ENCODE measurements at regions not wholly inside any gene's neighbourhood (a gene's known extent, or its start where the extent isn't known, plus 50 kb on each side); places are given as distances from the start of the nearest gene placed in this dataset.
"Not testable (repeated sequence)": the region's sequence is repeated elsewhere in the genome, so short reads cannot be mapped to it uniquely, and the experiment has no call there.

GRCh38 chr3:159316706-159317105 is 514.9 kb downstream of the MFSD1 start:
- H3K4me1 ChIP-seq (replicated peaks in 1 of 2; ENCODE audit: control insufficient read depth in 2 of 2, insufficient read depth in 2 of 2, low read length in 2 of 2); H3K9me1 ChIP-seq (ENCODE audit: control insufficient read depth, insufficient read depth, low read length); H3K9ac ChIP-seq (ENCODE audit: insufficient read depth in 1 of 2, low read depth in 2 of 2, low read length in 2 of 2); ATAC-seq; H3K9me3 ChIP-seq (replicated peaks; ENCODE audit: control insufficient read depth, insufficient read depth, low read depth, low read length); POLR2A ChIA-PET; intact Hi-C loops (cut with micrococcal nuclease); CTCF ChIA-PET (ENCODE audit: low intra/inter-chr PET ratio); in situ Hi-C loops (cut with MboI); BruUV-seq (replicated peaks); H3K27me3 ChIP-seq (ENCODE audit: control insufficient read depth in 2 of 2, insufficient read depth in 2 of 2, low read length in 2 of 2); H3K36me3 ChIP-seq (ENCODE audit: control insufficient read depth, insufficient read depth, low read length); DNase-seq (ENCODE audit: extremely low read depth in 1 of 4, low spot score in 3 of 4); H4K20me1 ChIP-seq (replicated peaks; ENCODE audit: control insufficient read depth, insufficient read depth, low read length); H3K4me3 ChIP-seq; FAIRE-seq; H3K4me2 ChIP-seq (ENCODE audit: insufficient read depth, low read length); H2AFZ ChIP-seq (ENCODE audit: low read depth, low read length); H3K27ac ChIP-seq (ENCODE audit: extremely low read depth, low read depth, low read length); H3K79me2 ChIP-seq (ENCODE audit: control insufficient read depth, insufficient read depth, low read length): not testable (repeated sequence)
- WGBS (ENCODE audit: insufficient coverage, low coverage, missing lambda C conversion rate) = 0% methylated on average over 3 of the region's 3 CpGs

- H4K20me1 ChIP-seq (replicated peaks; ENCODE audit: control insufficient read depth, insufficient read depth, low read length) = no peaks in the 10 kb centered on the region
- in situ Hi-C loops (cut with MboI) (no loop called here), intact Hi-C loops (cut with micrococcal nuclease) (no loop called here)
- no peak for DNase-seq (ENCODE audit: extremely low read depth in 1 of 4, low spot score in 3 of 4)
- no peak overlapping the region for H3K27ac ChIP-seq (ENCODE audit: extremely low read depth, low read depth, low read length)
- H3K4me1 ChIP-seq (replicated peaks in 1 of 2; ENCODE audit: control insufficient read depth in 2 of 2, insufficient read depth in 2 of 2, low read length in 2 of 2) = no peaks in the 10 kb centered on the region
- no TSS peak for BruUV-seq (replicated peaks)
- H3K9me1 ChIP-seq (ENCODE audit: control insufficient read depth, insufficient read depth, low read length) = no peaks in the 10 kb centered on the region
- no peaks in the 10 kb centered on the region for H3K36me3 ChIP-seq (ENCODE audit: control insufficient read depth, insufficient read depth, low read length)
- ChIA-PET POLR2A (no interaction called here), CTCF (ENCODE audit: low intra/inter-chr PET ratio) (no interaction called here)
- FAIRE-seq = no peak
- no peaks in the 10 kb centered on the region for H3K9me3 ChIP-seq (replicated peaks; ENCODE audit: control insufficient read depth, insufficient read depth, low read depth, low read length)
- no peak overlapping the region for H3K9ac ChIP-seq (ENCODE audit: insufficient read depth in 1 of 2, low read depth in 2 of 2, low read length in 2 of 2)
- no peaks in the 10 kb centered on the region for H3K27me3 ChIP-seq (ENCODE audit: control insufficient read depth in 2 of 2, insufficient read depth in 2 of 2, low read length in 2 of 2)
- no peaks in the 10 kb centered on the region for H3K79me2 ChIP-seq (ENCODE audit: control insufficient read depth, insufficient read depth, low read length)
- no peak overlapping the region for H3K4me2 ChIP-seq (ENCODE audit: insufficient read depth, low read length)
- H3K4me3 ChIP-seq = no peak overlapping the region
- no peak overlapping the region for H2AFZ ChIP-seq (ENCODE audit: low read depth, low read length)
- no peak for TF ChIP-seq HBP1 (CRISPR knock-in tag; IDR thresholded peaks at IDR 0.05)
- TF ChIP-seq RNF2 (IDR thresholded peaks at IDR 0.05) = no peak
- no peak for TF ChIP-seq BCOR (IDR thresholded peaks at IDR 0.05)
- no peak for TF ChIP-seq HES1 (IDR thresholded peaks at IDR 0.05; ENCODE audit: low read depth)
- no peak for TF ChIP-seq HNRNPL (IDR thresholded peaks at IDR 0.05; ENCODE audit: low read depth, low read length)
- TF ChIP-seq MEIS2 (IDR thresholded peaks at IDR 0.05; ENCODE audit: partially characterized antibody) = no peak
- TF ChIP-seq NCOA2 (IDR thresholded peaks at IDR 0.05; ENCODE audit: partially characterized antibody in 2 of 2) = no peak
- ATAC-seq = no peak
Observed at GRCh38 chr3:159319156-159319555, 517.3 kb downstream of the MFSD1 start.
